ENCODE measurements at regions not wholly inside any gene's neighbourhood (a gene's known extent, or its start where the extent isn't known, plus 50 kb on each side); places are given as distances from the start of the nearest gene placed in this dataset.

GRCh38 chr20:58019850-58020625, 208.4 kb downstream of the ANKRD60 start:
- TF ChIP-seq CTCF (IDR thresholded peaks at IDR 0.05; ENCODE audit: low read depth, low read length) = no peak
- no peak for TF ChIP-seq POLR2A (IDR thresholded peaks at IDR 0.05; ENCODE audit: extremely low read depth, insufficient read length)
- TF ChIP-seq MAX (IDR thresholded peaks at IDR 0.05; ENCODE audit: low read depth, low read length) = no peak
- no peak for TF ChIP-seq MYC (IDR thresholded peaks at IDR 0.05; ENCODE audit: low read depth, low read length)

Measured in NB4 (cell line).